ENCODE measurements at regions not wholly inside any gene's neighbourhood (a gene's known extent, or its start where the extent isn't known, plus 50 kb on each side); places are given as distances from the start of the nearest gene placed in this dataset.

GRCh38 chr1:17949511-17949910 is 158.1 kb upstream of the IGSF21 start:
- no peak for ATAC-seq
- DNase-seq, result no peak
- H3K9me3 ChIP-seq, result no peaks in the 10 kb centered on the region
- no peak overlapping the region for H3K27ac ChIP-seq
- H3K27me3 ChIP-seq, result no peaks in the 10 kb centered on the region
- TF ChIP-seq CTCF (IDR thresholded peaks at IDR 0.05), result no peak
- TF ChIP-seq POLR2A (IDR thresholded peaks at IDR 0.05), result no peak
- H3K4me1 ChIP-seq, result no peaks in the 10 kb centered on the region
- WGBS, 2 donors, result 47 to 48% methylated on average over 8 of the region's 8 CpGs
- H3K4me3 ChIP-seq, result no peak overlapping the region
- intact Hi-C loops (cut with DNase I), result no loop called here
- no peaks in the 10 kb centered on the region for H3K36me3 ChIP-seq (replicated peaks in 1 of 2; ENCODE audit: insufficient read depth in 1 of 2, low read depth in 2 of 2)

DNA sequence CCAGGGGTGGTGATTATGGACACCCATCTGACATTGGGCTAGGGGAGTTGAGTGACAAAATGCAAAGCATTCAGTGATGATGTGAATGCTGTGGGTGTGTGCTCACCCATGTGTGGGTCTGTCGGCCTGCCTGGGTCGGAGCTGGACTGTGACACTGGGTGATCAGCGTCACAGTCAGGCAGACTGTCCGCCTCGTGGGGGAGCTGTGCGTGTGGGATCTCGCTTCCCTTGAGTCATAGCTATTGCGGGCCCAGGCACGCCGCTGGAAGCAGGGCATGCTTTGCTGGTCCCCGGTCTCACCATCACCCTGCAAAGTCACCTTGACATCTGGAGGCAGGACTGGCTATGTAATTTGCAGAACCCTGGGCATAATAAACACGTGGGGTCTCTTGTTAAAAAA is 156.9 kb upstream of the IGSF21 start:
- no peaks in the 10 kb centered on the region for H3K4me1 ChIP-seq
- 56 to 57% methylated on average over 11 to 12 of the region's 12 CpGs for WGBS, 2 donors
- TF ChIP-seq POLR2A (IDR thresholded peaks at IDR 0.05) (no peak), CTCF (IDR thresholded peaks at IDR 0.05) (no peak)
- no peak overlapping the region for H3K27ac ChIP-seq
- ATAC-seq, result no peak
- no peaks in the 10 kb centered on the region for H3K27me3 ChIP-seq
- no peaks in the 10 kb centered on the region for H3K9me3 ChIP-seq
- intact Hi-C loops (cut with DNase I), result no loop called here
- no peaks in the 10 kb centered on the region for H3K36me3 ChIP-seq (replicated peaks in 1 of 2; ENCODE audit: insufficient read depth in 1 of 2, low read depth in 2 of 2)
- no peak overlapping the region for H3K4me3 ChIP-seq
- DNase-seq, result no peak

DNA sequence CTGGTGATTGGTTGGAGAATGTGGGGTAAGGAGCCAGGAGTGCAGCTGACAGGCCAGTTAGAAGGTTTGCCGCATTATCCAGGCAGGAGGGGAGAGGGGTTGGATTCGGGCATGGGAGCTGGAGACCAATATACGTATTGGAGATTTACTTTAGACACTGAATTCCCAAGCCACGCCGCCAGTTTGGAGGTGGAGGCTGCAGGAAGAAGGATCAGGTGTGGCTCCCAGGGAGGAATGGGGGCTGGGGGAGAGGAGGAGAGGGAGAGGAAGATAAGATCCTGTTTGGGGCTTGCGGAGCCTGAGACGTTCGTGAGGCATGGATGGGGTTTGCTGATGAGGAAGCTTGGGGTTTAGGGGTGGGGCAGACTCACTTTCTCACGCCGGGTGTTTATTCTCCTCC is 155.1 kb upstream of the IGSF21 start:
- intact Hi-C loops (cut with DNase I), result no loop called here
- Histone ChIP-seq H3K27ac (no peak overlapping the region), H3K9me3 (no peaks in the 10 kb centered on the region), H3K27me3 (peaks cover 0 to 2% of the 10 kb centered on the region in 2 donors), H3K36me3 (replicated peaks in 1 of 2; ENCODE audit: insufficient read depth in 1 of 2, low read depth in 2 of 2) (no peaks in the 10 kb centered on the region), H3K4me1 (no peaks in the 10 kb centered on the region), H3K4me3 (no peak overlapping the region)
- ATAC-seq (no peak), DNase-seq (no peak)
- 28% methylated on average over 10 of the region's 10 CpGs for WGBS, 2 donors
- TF ChIP-seq CTCF (IDR thresholded peaks at IDR 0.05) (no peak), POLR2A (IDR thresholded peaks at IDR 0.05) (no peak)

GRCh38 chr1:17953921-17954320 is 153.7 kb upstream of the IGSF21 start:
- Histone ChIP-seq H3K9me3 (no peaks in the 10 kb centered on the region), H3K36me3 (replicated peaks in 1 of 2; ENCODE audit: insufficient read depth in 1 of 2, low read depth in 2 of 2) (no peaks in the 10 kb centered on the region), H3K4me1 (no peaks in the 10 kb centered on the region), H3K27ac (no peak overlapping the region), H3K27me3 (peaks cover 0 to 6% of the 10 kb centered on the region in 2 donors), H3K4me3 (no peak overlapping the region)
- intact Hi-C loops (cut with DNase I), result no loop called here
- ATAC-seq (no peak), DNase-seq (no peak)
- WGBS, 2 donors, result 64 to 79% methylated on average over 4 of the region's 4 CpGs
- TF ChIP-seq POLR2A (IDR thresholded peaks at IDR 0.05), result no peak
- TF ChIP-seq CTCF (IDR thresholded peaks at IDR 0.05), result no peak
